ENCODE measurements at regions not wholly inside any gene's neighbourhood (a gene's known extent, or its start where the extent isn't known, plus 50 kb on each side); places are given as distances from the start of the nearest gene placed in this dataset.
"Not testable (repeated sequence)": the region's sequence is repeated elsewhere in the genome, so short reads cannot be mapped to it uniquely, and the experiment has no call there.

GRCh38 chr2:61626827-61627226 lies 88.7 kb upstream of the XPO1 start:
- no peak for DNase-seq (ENCODE audit: low spot score)

- no peak for DNase-seq (ENCODE audit: low spot score)
Observed at GRCh38 chr2:61623747-61624146, 85.6 kb upstream of the XPO1 start.

- no peak for DNase-seq (ENCODE audit: low spot score)
Observed at GRCh38 chr2:61620244-61621159, 82.3 kb upstream of the XPO1 start.

GRCh38 chr2:61619561-61619960 lies 81.4 kb upstream of the XPO1 start:
- DNase-seq (ENCODE audit: low spot score): no peak

- DNase-seq (ENCODE audit: low spot score): no peak
Observed at GRCh38 chr2:61617610-61618009, 79.5 kb upstream of the XPO1 start.

- no peak for DNase-seq (ENCODE audit: low spot score)
Observed at GRCh38 chr2:61605245-61605644, 67.1 kb upstream of the XPO1 start.

GRCh38 chr2:61604433-61604832 lies 66.3 kb upstream of the XPO1 start:
- DNase-seq (ENCODE audit: low spot score): no peak

- DNase-seq (ENCODE audit: low spot score): not testable (repeated sequence)
Observed at GRCh38 chr2:61598515-61599156, 60.5 kb upstream of the XPO1 start.

GRCh38 chr2:61597300-61598289 lies 59.4 kb upstream of the XPO1 start:
- DNase-seq (ENCODE audit: low spot score): no peak

- DNase-seq (ENCODE audit: low spot score): not testable (repeated sequence)
Observed at GRCh38 chr2:61594201-61594600, 56.0 kb upstream of the XPO1 start.

GRCh38 chr2:61593648-61594047 lies 55.5 kb upstream of the XPO1 start:
- not testable (repeated sequence) for DNase-seq (ENCODE audit: low spot score)

GRCh38 chr2:61590214-61590613 lies 52.1 kb upstream of the XPO1 start:
- DNase-seq (ENCODE audit: low spot score): no peak

GRCh38 chr2:61588566-61588965 lies 50.4 kb upstream of the XPO1 start:
- DNase-seq (ENCODE audit: low spot score): no peak
